CD14-positive monocyte (primary cell): ENCODE measurements at regions not wholly inside any gene's neighbourhood (a gene's known extent, or its start where the extent isn't known, plus 50 kb on each side); places are given as distances from the start of the nearest gene placed in this dataset.

Experiments
- DNase-seq, 3 donors: peaks; one replicate each; pipeline ENCODE4 v3.0.0-alpha.2; 2011 to 2022
- H2AFZ ChIP-seq: 2 replicates; pipeline ENCODE4 v1.6.0; 2012; ENCODE audit warnings: mild to moderate bottlenecking, low read depth, low read length, inconsistent platforms; ENCODE audit not compliant: insufficient read depth, poor library complexity, severe bottlenecking
- H3K27ac ChIP-seq, 2 donors: 1 replicate in 1 of 2; 2 replicates in 1 of 2; pipeline ENCODE4 v1.5.1; 2012 to 2013; ENCODE audit warnings: low read length in 2 of 2, control low read depth in 1 of 2, inconsistent platforms in 1 of 2, low read depth in 1 of 2, mild to moderate bottlenecking in 1 of 2
- H3K27me3 ChIP-seq, 2 donors: one replicate each; pipeline versions ENCODE4 v1.6.0 to v1.6.1; 2011 to 2013; ENCODE audit warnings: low read length in 2 of 2; ENCODE audit not compliant: control insufficient read depth in 2 of 2, insufficient read depth in 2 of 2
- H3K36me3 ChIP-seq, 2 donors: replicated peaks in 1 of 2; 1 replicate in 1 of 2; 2 replicates in 1 of 2; pipeline versions ENCODE4 v1.5.1 to v1.6.1; 2012 to 2013; ENCODE audit warnings: low read length in 2 of 2, control low read depth in 1 of 2, inconsistent platforms in 1 of 2, mild to moderate bottlenecking in 1 of 2; ENCODE audit not compliant: insufficient read depth in 2 of 2, control insufficient read depth in 1 of 2
- H3K4me1 ChIP-seq, 2 donors: 1 replicate in 1 of 2; 2 replicates in 1 of 2; pipeline versions ENCODE4 v1.5.1 to v1.6.1; 2012 to 2013; ENCODE audit warnings: low read length in 2 of 2, control low read depth in 1 of 2, inconsistent platforms in 1 of 2, mild to moderate bottlenecking in 1 of 2, moderate library complexity in 1 of 2; ENCODE audit not compliant: insufficient read depth in 2 of 2, control insufficient read depth in 1 of 2
- H3K4me2 ChIP-seq: replicated peaks from 2 replicates; pipeline ENCODE3; 2012; ENCODE audit warnings: low read length, moderate library complexity, mild to moderate bottlenecking; ENCODE audit not compliant: poor library complexity, severe bottlenecking; ENCODE audit errors: extremely low read depth
- H3K4me3 ChIP-seq, 3 experiments: fragments of 200-600 bp in 1 of 3; sonication (generic) in 1 of 3; replicated peaks in 1 of 3; 1 replicate in 2 of 3; 2 replicates in 1 of 3; pipeline ENCODE4 v1.5.1; 2011 to 2013; ENCODE audit warnings: low read length in 3 of 3, mild to moderate bottlenecking in 3 of 3, control low read depth in 2 of 3, low read depth in 2 of 3, inconsistent platforms in 1 of 3, moderate library complexity in 1 of 3
- H3K79me2 ChIP-seq: 2 replicates; pipeline ENCODE4 v1.6.0; 2012; ENCODE audit warnings: mild to moderate bottlenecking, control low read depth, inconsistent platforms, low read length, moderate library complexity; ENCODE audit not compliant: insufficient read depth
- H3K9ac ChIP-seq: 2 replicates; pipeline ENCODE4 v1.6.0; 2017; ENCODE audit warnings: low read length, mild to moderate bottlenecking; ENCODE audit not compliant: insufficient read depth, poor library complexity, severe bottlenecking
- H3K9me3 ChIP-seq, 2 donors: replicated peaks in 1 of 2; 1 replicate in 1 of 2; 2 replicates in 1 of 2; pipeline versions ENCODE4 v1.5.1 to v1.6.1; 2012 to 2013; ENCODE audit warnings: low read length in 2 of 2, control low read depth in 1 of 2; ENCODE audit not compliant: control insufficient read depth in 1 of 2, insufficient read depth in 1 of 2
- H4K20me1 ChIP-seq: 2 replicates; pipeline ENCODE4 v1.6.0; 2012; ENCODE audit warnings: mild to moderate bottlenecking, low read length, control low read depth, moderate library complexity; ENCODE audit not compliant: insufficient read depth
- H3K27ac Mint-ChIP-seq, 7 donors: one replicate each; pipeline ENCODE4 v1.8.0; 2020; ENCODE audit warnings: mild to moderate bottlenecking in 7 of 7, mixed read lengths in 7 of 7, moderate library complexity in 6 of 7, inconsistent platforms in 2 of 7
- H3K27me3 Mint-ChIP-seq, 3 donors: one replicate each; pipeline ENCODE4 v1.8.0; 2021 to 2022; ENCODE audit warnings: low read depth in 3 of 3, mild to moderate bottlenecking in 3 of 3, mixed read lengths in 3 of 3, moderate library complexity in 3 of 3, inconsistent platforms in 1 of 3
- H3K36me3 Mint-ChIP-seq, 2 donors: one replicate each; pipeline ENCODE4 v1.8.0; 2020; ENCODE audit warnings: mixed read lengths in 2 of 2, inconsistent platforms in 1 of 2, mild to moderate bottlenecking in 1 of 2
- H3K4me1 Mint-ChIP-seq: one replicate; pipeline ENCODE4 v1.8.0; 2020; ENCODE audit warnings: mild to moderate bottlenecking, mixed read lengths
- H3K4me3 Mint-ChIP-seq, 2 donors: one replicate each; pipeline ENCODE4 v1.8.0; 2020; ENCODE audit warnings: mild to moderate bottlenecking in 2 of 2, mixed read lengths in 2 of 2, moderate library complexity in 1 of 2
- H3K9me3 Mint-ChIP-seq, 7 donors: one replicate each; pipeline ENCODE4 v1.8.0; 2020 to 2022; ENCODE audit warnings: mixed read lengths in 7 of 7, mild to moderate bottlenecking in 6 of 7, moderate library complexity in 6 of 7, inconsistent platforms in 2 of 7
- WGBS: methylation state at CpG from one replicate; pipeline ENCODE4 v1.1.5; 2013; ENCODE audit warnings: missing lambda C conversion rate; ENCODE audit not compliant: insufficient coverage; 5-methylcytosine and 5-hydroxymethylcytosine counted together
- intact Hi-C, 2 donors: fragments of 100-400 bp; cut with micrococcal nuclease; formaldehyde crosslinking; loops; one replicate each; pipeline versions ENCODE4 v1.15.0 to v1.15.1; 2023
- TF ChIP-seq, protein P1 (sequence below): fragments of 200-600 bp; IDR thresholded peaks from one replicate; pipeline ENCODE4 v1.8.0; 2022; ENCODE audit warnings: antibody characterized with exemption, mild to moderate bottlenecking

DNA sequence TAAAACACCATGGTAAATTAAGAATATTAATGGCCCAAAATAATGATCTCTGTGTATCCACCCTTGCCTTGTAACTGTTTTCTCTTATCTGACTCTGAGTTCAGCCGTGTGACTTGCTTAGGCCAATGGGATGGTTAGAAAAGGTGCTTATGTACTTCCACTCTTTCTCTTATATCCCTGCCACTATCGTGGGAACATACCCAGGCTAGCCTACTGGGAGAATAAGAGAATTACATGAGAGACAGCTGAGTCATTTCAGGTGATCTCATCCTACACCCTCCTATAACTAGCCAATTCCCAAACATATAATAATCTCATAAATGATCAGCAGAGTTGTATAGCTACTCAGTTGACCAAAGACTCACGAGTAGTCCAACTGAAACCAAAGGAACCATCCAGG is 98.3 kb upstream of the ABI3BP start:
- no peaks in the 10 kb centered on the region for H3K9me3 ChIP-seq
- Mint-ChIP-seq H3K27ac (no peak overlapping the region), H3K27me3 (peaks cover 0 to 2% (median 1%) of the 10 kb centered on the region in 3 donors), H3K4me3 (no peak overlapping the region), H3K9me3 (peaks cover 0 to 10% (median 3%) of the 10 kb centered on the region in 7 donors), H3K4me1 (no peaks in the 10 kb centered on the region), H3K36me3 (no peaks in the 10 kb centered on the region)
- H3K4me1 ChIP-seq: no peaks in the 10 kb centered on the region
- H3K79me2 ChIP-seq: no peaks in the 10 kb centered on the region
- H3K27me3 ChIP-seq: no peaks in the 10 kb centered on the region
- no peak overlapping the region for H3K4me2 ChIP-seq
- no peaks in the 10 kb centered on the region for H3K36me3 ChIP-seq
- no peak overlapping the region for H3K9ac ChIP-seq
- no CpG with 5 or more reads among the region's 3 CpGs for WGBS
- H4K20me1 ChIP-seq: no peaks in the 10 kb centered on the region
- no peak overlapping the region for H3K27ac ChIP-seq
- H3K4me3 ChIP-seq: no peak overlapping the region
- intact Hi-C loops: no loop called here
- no peak overlapping the region for H2AFZ ChIP-seq
- TF ChIP-seq, protein P1, sequence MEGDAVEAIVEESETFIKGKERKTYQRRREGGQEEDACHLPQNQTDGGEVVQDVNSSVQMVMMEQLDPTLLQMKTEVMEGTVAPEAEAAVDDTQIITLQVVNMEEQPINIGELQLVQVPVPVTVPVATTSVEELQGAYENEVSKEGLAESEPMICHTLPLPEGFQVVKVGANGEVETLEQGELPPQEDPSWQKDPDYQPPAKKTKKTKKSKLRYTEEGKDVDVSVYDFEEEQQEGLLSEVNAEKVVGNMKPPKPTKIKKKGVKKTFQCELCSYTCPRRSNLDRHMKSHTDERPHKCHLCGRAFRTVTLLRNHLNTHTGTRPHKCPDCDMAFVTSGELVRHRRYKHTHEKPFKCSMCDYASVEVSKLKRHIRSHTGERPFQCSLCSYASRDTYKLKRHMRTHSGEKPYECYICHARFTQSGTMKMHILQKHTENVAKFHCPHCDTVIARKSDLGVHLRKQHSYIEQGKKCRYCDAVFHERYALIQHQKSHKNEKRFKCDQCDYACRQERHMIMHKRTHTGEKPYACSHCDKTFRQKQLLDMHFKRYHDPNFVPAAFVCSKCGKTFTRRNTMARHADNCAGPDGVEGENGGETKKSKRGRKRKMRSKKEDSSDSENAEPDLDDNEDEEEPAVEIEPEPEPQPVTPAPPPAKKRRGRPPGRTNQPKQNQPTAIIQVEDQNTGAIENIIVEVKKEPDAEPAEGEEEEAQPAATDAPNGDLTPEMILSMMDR: no peak
- DNase-seq: no peak

DNA sequence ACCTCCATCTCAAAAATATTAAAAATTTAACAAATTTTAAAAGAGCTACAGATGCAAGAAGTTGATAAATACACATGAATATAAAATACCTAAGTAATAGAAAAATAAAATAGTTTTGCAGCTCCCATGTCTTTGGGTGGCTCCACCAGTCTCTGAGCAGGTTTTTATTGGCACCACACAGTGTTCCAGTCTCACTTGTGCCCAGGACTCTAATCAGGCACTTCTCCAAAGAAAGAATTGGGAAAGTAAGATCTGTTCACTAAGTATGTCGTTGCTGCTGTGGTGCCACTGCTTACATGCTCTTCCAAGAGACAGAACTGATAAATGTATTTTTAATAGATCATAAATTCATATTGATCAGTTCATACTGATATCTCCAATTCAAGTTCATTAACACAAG is 92.5 kb upstream of the ABI3BP start:
- Histone ChIP-seq H3K9ac (no peak overlapping the region), H4K20me1 (no peaks in the 10 kb centered on the region), H3K36me3 (no peaks in the 10 kb centered on the region), H3K9me3 (peaks cover 0 to 3% of the 10 kb centered on the region in 2 donors), H3K4me2 (no peak overlapping the region), H3K79me2 (no peaks in the 10 kb centered on the region), H3K4me1 (no peaks in the 10 kb centered on the region), H3K27me3 (no peaks in the 10 kb centered on the region), H2AFZ (no peak overlapping the region), H3K27ac (no peak overlapping the region), H3K4me3 (no peak overlapping the region)
- H3K9me3 Mint-ChIP-seq: peaks cover 0 to 8% (median 2%) of the 10 kb centered on the region in 7 donors
- intact Hi-C loops: no loop called here
- H3K36me3 Mint-ChIP-seq: no peaks in the 10 kb centered on the region
- H3K4me3 Mint-ChIP-seq: no peak overlapping the region
- no peak overlapping the region for H3K27ac Mint-ChIP-seq
- no peak for DNase-seq
- H3K27me3 Mint-ChIP-seq: peaks cover 0 to 2% (median 0%) of the 10 kb centered on the region in 3 donors
- WGBS: no CpG with 5 or more reads among the region's 1 CpG
- H3K4me1 Mint-ChIP-seq: no peaks in the 10 kb centered on the region
- TF ChIP-seq, protein P1: no peak
